GM12874 (cell line): ENCODE measurements at regions not wholly inside any gene's neighbourhood (a gene's known extent, or its start where the extent isn't known, plus 50 kb on each side); places are given as distances from the start of the nearest gene placed in this dataset.

Experiments
- TF ChIP-seq, protein P1 (sequence below): IDR thresholded peaks from 2 replicates; pipeline ENCODE4 v1.5.1; 2011; ENCODE audit warnings: low read depth, mild to moderate bottlenecking, control low read depth, low read length, moderate library complexity; ENCODE audit not compliant: insufficient read depth

DNA sequence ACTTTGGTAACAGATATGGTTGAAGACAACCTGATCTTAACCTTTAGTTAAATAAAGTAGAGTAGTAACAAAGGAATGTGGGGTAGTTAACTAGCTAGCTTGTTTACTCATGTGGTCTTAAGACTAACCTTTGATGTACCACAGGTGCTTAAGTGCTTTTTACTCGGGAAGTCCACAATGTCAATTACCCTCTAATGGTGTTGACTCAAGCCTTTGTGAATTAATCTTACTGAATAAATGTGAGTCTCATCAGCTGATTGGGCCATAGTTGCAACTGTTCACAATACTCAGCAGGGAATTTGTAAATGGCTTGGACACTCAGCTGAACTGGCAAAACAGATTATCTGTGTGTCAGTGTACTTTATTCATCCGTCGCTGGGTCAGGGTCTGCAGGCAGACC, 119.0 kb upstream of the UGT8 start:
- TF ChIP-seq, protein P1, sequence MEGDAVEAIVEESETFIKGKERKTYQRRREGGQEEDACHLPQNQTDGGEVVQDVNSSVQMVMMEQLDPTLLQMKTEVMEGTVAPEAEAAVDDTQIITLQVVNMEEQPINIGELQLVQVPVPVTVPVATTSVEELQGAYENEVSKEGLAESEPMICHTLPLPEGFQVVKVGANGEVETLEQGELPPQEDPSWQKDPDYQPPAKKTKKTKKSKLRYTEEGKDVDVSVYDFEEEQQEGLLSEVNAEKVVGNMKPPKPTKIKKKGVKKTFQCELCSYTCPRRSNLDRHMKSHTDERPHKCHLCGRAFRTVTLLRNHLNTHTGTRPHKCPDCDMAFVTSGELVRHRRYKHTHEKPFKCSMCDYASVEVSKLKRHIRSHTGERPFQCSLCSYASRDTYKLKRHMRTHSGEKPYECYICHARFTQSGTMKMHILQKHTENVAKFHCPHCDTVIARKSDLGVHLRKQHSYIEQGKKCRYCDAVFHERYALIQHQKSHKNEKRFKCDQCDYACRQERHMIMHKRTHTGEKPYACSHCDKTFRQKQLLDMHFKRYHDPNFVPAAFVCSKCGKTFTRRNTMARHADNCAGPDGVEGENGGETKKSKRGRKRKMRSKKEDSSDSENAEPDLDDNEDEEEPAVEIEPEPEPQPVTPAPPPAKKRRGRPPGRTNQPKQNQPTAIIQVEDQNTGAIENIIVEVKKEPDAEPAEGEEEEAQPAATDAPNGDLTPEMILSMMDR = no peak

DNA sequence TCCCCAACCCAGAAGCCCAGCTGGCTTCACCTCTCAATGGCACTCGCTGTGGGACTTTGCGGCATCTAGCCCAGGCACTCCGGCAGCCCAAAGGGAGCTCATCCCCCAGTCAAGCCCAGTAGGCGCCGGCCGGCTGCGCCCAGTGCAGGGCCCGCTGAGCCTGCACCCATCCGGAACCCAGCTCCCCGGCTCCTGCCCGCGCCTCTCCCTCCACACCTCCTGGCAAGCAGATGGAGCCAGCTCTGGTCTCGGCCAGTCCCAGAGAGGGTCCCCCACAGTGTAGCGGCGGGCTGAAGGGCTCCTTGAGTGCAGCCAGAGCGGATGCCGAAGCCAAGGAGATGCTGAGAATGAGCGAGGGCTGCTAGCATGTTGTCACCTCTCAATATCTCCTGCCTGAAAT, 116.8 kb upstream of the UGT8 start:
- TF ChIP-seq, protein P1 = no peak

DNA sequence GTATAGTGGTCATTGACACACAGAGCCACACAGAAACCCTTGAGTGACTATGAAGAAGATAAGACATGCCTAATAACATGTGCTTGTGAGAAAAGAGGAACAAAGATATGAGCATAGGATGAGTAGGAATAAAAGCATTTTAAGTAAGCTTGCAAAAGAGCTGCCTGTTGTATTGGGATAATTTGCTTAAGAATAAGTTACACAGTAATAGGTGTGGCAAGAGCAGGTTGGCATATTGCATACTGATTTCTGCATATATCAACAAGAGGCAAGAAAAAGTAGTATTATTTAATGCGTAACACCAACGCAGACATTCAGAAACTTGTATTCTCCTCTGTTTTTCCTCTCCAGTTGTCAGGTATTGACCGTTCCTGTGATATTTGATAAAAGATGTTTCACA, 111.5 kb upstream of the UGT8 start:
- TF ChIP-seq, protein P1 = no peak

DNA sequence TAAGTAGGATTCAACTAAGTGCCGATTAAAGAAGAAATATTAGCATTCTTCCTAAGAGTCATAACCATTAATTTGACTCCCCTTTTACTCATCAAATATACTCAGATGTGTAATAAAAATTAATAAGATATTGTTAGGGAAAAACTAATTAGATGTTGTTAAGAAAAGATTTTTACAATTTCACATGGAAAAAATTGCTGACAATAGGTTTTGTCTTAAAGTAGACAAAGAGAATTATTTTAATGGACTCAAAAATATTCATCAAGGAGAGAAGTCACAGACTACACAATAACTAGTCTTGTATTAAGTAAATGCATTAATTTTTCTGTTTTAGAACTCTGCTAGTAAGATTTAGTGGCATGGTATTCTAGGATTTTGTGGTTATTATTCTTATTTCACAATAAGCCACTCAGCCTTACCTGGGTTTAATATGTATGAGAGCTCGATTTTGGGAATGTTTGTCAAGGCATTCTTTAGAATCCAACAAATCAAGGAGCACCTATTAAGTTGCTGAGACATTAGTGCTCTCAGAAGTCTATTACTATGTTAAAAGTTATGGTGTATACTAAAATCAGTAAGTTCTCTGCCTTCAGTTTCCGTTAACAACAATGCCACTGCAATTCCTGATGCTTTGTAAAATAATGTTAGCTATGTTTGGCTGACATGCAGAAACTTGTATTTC, 110.2 kb upstream of the UGT8 start:
- TF ChIP-seq, protein P1 = no peak

DNA sequence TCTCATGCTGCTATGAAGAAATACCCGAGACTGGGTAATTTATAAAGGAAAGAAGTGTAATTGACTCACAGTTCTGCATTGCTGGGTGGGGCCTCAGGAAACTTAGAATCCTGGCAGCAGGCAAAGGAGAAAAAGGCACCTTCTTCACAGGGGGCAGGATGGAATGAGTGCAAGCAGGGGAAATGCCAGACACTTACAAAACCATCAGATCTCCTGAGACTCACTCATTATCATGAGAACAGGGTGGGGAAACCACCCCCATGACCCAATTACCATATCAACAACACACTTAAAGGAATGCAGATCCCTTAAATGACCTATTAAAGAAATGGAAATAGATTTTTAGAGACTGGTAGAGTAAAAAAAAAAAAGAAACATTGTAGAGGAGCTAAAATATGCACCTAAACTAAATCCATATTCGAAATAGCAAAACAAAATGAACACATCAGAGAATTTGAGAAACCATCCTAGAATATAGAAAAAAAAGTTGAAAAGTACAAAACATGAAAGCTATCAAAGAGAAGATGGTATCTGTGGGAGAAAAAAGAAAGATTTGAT, 104.3 kb upstream of the UGT8 start:
- TF ChIP-seq, protein P1 = no peak

DNA sequence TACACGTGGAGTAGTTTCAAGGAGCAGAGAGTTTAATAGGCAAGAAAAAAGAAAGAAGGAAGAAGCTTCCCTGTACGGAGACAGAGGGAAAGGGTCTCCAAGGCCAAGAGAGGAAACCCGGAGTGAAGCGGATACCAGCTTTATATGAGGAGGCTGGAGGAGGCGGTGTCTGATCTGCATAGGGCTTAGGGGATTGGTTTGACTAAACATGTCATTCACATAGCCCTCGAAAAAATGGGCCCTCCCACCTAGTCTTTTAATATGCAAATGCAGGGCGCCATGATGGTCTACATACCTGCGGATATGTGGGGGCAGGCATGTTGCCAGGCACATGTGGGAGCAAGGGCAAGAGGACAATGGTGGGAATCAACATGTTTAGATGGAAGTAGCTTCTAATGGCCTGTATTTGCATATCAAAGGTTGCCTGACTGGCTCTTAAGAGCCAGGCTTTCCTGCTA, 103.1 kb upstream of the UGT8 start:
- TF ChIP-seq, protein P1 = no peak

DNA sequence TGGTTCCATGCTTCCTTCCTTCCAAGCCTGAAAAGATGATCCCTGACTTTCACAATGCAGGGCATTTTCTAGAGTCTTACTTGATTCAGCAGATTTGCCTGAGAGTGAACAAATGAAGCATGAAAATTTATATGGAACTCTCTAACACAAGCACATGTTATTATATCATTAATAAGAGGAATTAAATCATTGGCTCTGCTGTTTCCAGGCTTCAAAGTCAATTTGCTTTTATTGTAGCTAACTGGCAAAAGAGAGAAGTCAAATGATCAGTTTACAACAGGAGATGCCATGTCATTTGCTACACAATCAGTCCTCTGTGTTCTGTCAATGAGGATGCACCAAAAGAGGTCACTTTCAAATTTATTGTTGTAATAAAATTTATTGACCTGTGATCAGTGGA, 101.5 kb upstream of the UGT8 start:
- TF ChIP-seq, protein P1 = no peak
